SW 1271 (cell line): ENCODE measurements at regions not wholly inside any gene's neighbourhood (a gene's known extent, or its start where the extent isn't known, plus 50 kb on each side); places are given as distances from the start of the nearest gene placed in this dataset.
"Not testable (repeated sequence)": the region's sequence is repeated elsewhere in the genome, so short reads cannot be mapped to it uniquely, and the experiment has no call there.

Source experiments
- DNase-seq, 2 experiments: peaks; one replicate each; lab custom pipeline; 2025; lab: John Stamatoyannopoulos, UW

- DNase-seq = no peak
These were observed 1358.8 kb upstream of the TMEM132C start for GRCh38 chr12:126907900-126908764.

- DNase-seq = no peak
These were observed 1358.2 kb upstream of the TMEM132C start for GRCh38 chr12:126908765-126909142.

GRCh38 chr12:126910570-126910969 is 1356.4 kb upstream of the TMEM132C start:
- DNase-seq = no peak

- no peak for DNase-seq
These were observed 1354.9 kb upstream of the TMEM132C start for GRCh38 chr12:126912111-126912510.

- DNase-seq = no peak
These were observed 1352.7 kb upstream of the TMEM132C start for GRCh38 chr12:126914170-126914793.

GRCh38 chr12:126915309-126915708 is 1351.7 kb upstream of the TMEM132C start:
- DNase-seq = no peak

- no peak for DNase-seq
These were observed 1340.9 kb upstream of the TMEM132C start for GRCh38 chr12:126926023-126926594.

- no peak for DNase-seq
These were observed 1336.7 kb upstream of the TMEM132C start for GRCh38 chr12:126930234-126930633.

GRCh38 chr12:126932156-126932555 is 1334.8 kb upstream of the TMEM132C start:
- no peak for DNase-seq

- no peak for DNase-seq
These were observed 1331.5 kb upstream of the TMEM132C start for GRCh38 chr12:126935435-126935834.

GRCh38 chr12:126936181-126936851 is 1330.7 kb upstream of the TMEM132C start:
- DNase-seq = no peak

GRCh38 chr12:126937431-126937830 is 1329.5 kb upstream of the TMEM132C start:
- DNase-seq = no peak

GRCh38 chr12:126944684-126945083 is 1322.3 kb upstream of the TMEM132C start:
- no peak for DNase-seq

GRCh38 chr12:126946958-126947357 is 1320.0 kb upstream of the TMEM132C start:
- not testable (repeated sequence) for DNase-seq

GRCh38 chr12:126949558-126949957 is 1317.4 kb upstream of the TMEM132C start:
- no peak for DNase-seq

- no peak for DNase-seq
These were observed 1316.7 kb upstream of the TMEM132C start for GRCh38 chr12:126950266-126950665.

GRCh38 chr12:126952096-126953007 is 1314.6 kb upstream of the TMEM132C start:
- no peak for DNase-seq

- DNase-seq = no peak
These were observed 1313.5 kb upstream of the TMEM132C start for GRCh38 chr12:126953365-126953889.

GRCh38 chr12:126960221-126960620 is 1306.7 kb upstream of the TMEM132C start:
- no peak for DNase-seq

- DNase-seq = no peak
These were observed 1306.3 kb upstream of the TMEM132C start for GRCh38 chr12:126960709-126961108.

GRCh38 chr12:126963825-126964224 is 1303.1 kb upstream of the TMEM132C start:
- no peak for DNase-seq
